T-helper 1 cell (primary cell): ENCODE measurements at regions not wholly inside any gene's neighbourhood (a gene's known extent, or its start where the extent isn't known, plus 50 kb on each side); places are given as distances from the start of the nearest gene placed in this dataset.

Experiments
- DNase-seq, 5 donors: peaks; one replicate each; pipeline ENCODE4 v3.0.0-alpha.2; 2012 to 2020

DNA sequence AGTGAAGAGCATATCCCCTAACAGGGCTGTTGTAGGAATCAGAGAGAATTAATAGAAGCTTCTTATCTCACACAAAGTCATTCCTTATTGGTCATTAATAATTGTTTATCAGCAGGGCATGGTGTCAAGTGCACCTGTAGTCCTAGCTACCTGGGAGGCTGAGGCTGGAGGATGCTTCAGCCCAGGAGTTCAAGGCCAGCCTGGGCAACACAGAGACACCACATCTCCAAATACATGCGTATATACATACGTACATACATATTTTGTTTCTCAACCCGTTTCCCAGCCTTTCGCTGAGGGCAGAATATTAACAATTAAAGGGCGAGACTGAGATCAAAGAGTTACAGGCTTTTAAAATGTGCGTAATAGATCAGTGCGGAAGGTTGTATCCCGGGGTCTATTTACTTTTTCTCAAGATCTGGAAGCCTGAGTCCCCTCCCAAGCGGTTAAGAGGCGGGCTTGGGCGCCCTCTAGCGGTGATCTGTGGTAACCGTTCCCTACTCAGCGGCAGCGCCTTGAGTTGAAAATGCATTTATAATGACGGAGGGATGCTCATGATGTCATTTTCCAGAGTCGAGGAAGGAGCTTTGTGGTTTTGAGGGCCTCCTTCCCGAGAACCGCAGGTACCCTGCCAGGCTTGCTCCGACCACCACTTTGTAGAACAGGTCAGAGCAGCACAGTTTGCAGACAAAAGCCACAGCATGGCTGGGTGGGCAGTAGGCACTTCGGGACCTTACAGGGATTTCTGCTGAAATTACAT lies 169.6 kb upstream of the GPR12 start:
- DNase-seq, result peak; percentile 39 to 57 (median 44)

DNA sequence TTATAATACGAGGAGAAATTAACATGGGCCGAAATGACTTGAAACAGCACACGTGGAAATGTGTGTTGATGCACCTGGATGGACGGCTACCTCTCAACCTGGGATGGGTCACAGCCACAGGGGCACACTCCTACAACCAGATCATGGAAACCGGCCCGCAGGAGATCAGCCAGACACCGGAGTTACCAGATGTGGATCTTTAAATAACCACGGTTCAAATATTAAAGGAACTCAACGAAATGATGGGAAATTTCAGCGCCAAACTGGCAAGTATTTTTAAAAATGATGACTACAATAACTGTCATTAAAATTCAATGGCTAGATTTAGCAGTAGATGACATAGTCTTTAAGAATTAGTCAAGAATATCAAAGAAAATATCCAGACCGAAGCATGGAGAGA lies 166.9 kb upstream of the GPR12 start:
- no peak for DNase-seq

DNA sequence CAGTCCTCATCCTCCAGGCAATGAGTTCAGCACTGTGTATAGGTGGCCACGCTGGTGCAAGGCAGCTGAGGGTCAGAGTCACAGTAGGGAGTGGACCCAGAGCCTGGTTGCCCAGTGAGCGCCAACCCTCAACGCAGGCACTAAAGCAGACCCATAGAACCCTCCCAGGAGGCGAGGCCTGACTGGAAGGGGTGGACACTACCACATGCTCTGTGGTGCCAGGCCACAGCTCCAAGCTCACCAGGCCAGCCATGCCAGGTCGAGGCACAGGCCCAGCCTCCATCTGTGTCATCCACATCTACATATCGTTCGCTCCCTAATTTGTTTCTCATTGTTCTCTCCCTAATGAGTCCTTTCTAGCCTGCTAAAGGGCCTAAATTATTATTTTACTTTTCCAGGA lies 165.8 kb upstream of the GPR12 start:
- DNase-seq, result no peak

DNA sequence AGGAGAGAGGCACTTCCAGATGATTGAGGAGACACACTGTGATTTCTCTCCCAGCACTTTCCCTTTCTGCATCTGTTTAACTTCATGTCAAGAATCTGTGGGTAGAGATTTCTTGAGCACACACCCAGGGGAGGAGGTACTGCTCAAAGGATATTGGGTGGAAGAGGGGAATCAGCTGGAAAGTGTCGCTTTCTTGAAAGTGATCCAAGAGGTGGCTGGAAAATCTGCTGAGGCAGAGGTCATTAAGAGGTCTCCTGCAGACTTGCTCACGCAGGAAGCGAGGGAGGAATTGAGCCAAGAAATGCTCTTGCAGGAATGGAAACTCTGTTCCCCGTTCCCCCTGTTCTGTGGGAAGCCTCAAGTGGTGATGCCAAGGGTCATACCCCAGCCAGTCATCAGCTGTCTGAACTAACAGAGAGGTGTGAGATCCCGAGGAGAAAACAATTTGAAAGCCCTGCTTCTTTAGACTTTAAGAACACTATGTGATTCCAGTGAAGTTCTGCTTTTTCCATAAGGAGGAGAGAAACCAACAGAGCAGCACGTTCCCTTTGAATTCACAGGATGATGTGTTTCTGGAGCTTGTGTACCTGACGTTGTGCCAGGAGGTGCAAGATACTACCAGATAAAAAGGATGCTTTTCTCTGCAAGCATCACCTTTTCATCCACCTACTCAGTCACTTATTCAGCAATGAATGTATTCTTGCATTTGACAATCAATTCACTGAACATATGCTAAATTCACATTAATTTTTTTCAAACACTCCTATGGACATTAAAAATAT lies 163.4 kb upstream of the GPR12 start:
- no peak for DNase-seq

DNA sequence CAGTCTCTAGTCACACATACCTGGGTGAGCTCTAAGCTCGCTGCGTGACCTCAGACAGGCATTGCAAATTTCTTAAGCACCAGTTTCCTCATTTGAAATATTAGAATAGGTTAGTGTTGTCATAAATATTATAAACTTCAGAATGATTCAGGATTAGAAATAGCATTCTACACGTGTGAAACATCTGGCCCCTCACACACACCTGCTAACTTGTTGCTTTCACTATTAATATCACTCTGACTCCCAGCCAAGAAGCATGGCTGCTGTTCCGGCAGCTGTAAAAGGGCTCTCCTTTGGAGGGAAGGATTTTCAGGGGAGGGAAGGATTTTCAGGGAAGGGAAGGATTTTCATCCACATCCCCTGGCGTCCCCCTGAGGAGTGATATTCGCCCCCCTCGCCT lies 161.3 kb upstream of the GPR12 start:
- DNase-seq, result no peak

DNA sequence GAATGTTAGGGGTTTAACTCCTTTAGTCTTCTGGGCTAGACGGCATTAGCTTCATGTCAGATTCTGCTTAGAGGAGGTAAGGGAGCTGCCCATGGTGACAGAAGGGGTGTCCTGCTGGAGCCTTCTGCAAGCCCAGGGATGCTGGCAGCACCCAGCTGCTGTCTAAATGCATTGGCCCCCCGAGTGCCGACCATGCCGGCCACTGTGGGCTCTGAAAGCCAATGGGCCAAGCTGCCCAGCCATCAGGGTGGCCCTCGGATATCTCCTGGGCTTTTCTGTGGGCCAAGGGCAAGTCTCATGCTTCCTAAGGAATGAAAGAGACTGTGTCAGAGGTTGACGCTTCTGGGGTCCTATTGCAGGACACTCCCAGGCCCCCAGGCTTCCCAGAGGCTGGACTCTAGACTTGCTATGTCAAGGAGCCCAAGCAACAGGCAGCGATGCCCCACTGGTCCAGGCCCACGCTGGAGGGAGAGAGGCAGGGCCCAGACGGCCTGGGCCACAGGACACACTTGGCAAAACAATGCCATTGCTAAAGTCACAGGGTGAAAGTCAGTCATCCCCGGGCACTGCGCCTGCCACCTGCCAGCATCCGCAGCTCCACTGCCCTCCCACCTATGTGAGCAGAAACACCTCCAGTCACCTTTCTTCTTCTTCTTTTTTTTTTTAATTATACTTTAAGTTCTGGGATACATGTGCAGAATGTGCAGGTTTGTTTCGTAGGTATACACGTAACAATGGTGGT lies 160.2 kb upstream of the GPR12 start:
- DNase-seq, result no peak

DNA sequence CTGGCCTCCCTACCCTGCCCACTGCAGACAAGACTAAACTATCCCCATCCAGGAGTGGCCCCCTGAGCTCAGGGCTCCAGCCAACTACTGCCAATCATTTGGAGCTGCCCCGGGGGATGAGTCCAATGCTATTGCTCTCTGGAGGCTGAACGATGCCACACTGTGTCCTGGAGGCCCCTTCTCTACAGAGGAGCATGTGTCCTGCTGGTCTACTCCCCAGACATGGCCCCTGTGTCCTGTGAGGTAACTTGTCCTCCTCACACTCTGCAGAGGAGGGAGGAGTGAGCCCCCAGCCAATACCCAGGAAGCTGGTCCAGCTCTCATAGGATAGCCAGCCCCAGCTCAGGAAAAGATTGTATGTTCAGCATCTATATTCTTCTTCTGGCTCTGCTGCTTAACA lies 159.1 kb upstream of the GPR12 start:
- DNase-seq, result no peak

DNA sequence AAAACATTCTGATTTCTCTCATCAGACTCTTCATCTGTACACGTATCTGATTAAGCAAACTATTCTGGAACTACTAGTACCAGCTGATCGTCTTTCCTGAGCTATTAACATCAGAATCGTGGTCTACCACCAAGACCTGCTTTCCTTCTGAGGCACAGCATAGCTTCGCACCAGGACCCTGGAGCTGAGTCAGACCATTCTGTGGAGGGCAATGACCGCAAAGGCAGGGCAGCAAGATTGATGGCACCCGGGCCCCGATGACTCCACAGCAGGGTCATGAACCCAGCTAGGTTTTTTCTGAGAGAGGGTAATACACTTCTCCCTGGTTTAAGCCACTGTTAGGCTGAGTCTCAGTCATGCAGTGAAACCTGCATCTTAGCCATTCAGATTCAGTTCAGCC lies 158.7 kb upstream of the GPR12 start:
- no peak for DNase-seq

DNA sequence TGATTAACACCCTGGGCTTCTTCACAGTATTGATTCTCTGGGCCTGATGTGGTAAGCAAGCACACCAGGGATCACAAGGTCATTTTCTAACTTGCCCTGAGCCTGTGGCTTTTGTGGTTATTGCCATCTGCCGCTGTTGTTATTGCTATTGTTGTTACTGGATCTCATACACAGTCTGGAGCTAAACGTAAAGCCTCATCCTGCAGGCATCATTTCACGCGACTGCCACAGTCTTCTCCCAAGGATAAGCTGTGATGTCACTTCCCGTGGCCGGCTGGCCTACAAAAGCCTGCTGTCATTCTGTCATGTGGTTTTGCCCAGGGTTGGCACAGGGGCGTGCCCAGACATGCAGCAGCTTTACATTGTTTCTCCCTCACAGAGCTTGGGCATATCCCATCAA lies 154.0 kb upstream of the GPR12 start:
- DNase-seq, result peak in 1 of 5 donors; percentile 23

DNA sequence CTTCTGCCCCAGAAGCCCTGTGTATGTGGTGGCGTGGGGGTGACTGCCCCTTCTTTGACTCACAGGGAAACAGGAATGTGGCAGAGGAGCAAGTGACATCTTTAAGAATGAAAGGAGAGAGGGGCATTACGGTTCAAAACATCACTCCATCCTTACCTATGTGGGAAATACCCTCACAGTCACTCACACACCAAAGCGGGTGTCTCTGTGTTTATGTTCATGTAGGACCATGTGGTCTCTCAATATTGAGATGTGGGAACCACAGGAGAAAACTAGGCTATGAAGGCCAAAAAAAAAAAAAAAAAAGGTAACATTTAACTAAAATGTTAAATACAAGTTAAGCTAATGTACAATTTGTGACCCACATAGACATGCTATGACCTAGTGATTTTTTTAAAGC lies 153.6 kb upstream of the GPR12 start:
- DNase-seq, result no peak

DNA sequence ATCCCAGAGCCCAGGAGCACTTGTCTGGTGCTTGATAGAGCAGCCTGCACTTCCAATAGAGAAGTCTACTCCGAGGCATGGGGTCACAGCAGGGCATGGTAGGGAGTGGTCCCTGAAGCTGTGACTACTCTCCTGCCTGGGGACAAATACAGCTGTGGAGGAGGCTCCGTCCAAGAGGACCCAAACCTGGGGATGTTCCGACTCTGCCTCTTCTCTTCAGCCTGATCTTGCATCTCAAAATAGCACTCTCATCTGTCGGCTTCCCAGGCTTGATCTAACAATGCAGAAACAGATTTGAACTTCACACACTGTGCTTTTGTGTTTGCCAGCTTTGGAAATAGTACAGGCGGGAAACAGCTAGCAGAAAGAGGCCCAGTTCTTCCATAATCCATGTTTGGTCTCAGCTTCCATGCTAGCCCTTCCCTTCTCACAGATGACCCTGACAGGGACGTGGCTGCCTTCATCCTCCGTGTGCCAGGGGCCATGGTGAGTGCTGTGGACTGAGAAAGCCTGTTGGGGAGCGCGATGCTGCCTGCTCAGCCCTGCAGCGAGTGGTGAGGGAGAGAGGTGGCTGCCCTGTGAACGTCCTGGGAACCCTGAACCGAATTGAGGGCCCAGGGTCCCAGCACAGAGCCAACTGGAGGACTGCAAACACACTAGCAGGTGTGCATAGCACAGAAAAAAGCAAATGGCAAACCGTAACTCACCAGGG lies 150.3 kb upstream of the GPR12 start:
- DNase-seq, result no peak

DNA sequence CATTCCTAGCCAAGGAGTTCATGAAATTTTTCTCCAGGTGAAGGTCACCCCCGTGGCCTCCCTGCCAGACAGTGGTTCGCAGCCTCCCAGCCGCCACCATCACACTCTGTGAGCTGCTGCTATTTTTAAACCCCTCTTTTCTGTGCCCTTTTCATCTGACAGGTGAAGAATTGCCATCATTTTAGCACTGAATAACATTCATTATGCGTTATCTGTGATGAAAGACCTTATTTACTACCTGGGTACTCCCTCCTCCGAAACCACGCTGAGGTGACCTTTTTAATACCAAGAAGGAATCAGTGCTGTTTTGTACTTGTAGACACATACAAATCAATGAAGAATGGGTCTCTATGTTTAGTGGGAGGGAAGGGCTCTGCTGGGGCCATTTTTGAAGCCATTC lies 148.9 kb upstream of the GPR12 start:
- no peak for DNase-seq

DNA sequence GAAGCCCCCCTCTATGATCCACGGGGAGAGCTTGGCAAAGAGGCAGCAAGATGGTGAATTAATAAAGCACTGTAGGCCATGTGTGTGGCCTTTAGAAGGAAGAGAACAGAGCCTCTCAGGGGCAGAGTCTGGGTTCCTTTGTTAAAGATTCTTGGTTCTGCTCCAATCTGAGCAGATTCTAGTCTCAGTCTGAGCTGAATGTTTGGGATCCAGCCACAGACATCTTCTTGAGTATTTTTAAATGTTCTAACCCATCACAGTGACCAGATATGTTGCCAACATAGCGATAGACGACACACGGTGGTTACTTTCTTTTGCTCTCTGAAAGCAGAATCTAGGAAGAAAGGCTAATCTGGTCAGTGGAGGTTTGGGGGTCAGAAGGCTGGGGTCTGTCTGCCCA lies 147.5 kb upstream of the GPR12 start:
- no peak for DNase-seq

DNA sequence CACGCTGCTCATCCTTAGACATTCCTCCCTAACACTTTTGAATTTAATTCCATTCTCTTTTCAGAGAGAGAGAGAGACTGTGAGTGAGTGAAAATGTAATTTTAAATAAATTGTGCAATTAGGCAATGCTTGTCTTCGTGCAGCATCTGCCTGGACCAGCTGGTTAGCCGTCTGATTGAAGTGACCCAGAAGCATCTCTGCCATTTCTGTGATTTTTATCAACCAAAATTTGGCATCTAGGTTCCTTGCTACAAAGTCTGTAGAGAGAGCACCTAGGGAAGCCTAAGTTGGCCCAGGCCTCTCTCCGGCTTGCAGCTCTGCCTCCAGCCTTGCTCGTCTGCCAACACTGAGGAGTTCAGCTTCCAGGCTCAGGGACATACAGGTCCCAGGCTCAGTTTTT lies 138.6 kb upstream of the GPR12 start:
- DNase-seq, result no peak

DNA sequence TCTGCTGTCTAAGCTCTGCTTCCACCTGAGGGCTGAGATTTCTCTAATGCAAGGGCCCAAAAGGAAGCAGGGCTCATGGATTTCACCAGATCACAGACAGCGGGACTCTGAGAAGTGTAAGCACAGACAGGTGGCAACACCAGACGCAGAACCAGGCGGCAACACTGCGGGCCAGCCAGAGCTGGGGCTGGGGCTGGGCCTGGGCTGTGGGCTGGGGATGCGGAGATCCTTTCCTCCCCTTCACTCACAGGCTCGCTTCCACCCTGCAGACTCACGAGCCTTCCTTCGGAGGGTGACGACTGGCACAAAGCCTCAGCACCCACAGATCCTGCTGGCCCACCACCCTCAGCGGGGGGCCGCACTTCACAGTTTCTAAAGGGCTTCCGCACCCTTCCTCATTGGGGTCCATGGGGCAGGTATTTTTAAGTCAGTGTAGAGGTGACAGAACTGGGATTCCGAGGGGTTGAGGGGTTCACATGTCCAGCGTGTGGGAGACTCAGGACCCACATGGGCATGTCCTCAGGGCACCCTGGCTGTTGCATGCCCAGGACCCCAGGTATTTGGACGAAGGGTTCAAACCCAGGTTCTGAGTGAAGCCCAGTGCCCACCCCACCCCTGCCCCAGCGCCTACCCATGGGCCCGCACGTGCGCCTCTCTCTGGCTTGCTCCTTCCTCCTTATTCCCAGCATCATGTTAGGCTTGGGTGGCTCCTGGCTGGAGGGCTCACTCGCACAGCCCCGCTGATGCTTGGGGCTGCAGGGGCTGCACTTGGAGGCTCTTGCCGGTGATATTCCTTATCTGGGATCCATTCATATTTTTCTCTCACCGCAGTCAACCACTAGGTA lies 137.3 kb upstream of the GPR12 start:
- DNase-seq, result no peak

DNA sequence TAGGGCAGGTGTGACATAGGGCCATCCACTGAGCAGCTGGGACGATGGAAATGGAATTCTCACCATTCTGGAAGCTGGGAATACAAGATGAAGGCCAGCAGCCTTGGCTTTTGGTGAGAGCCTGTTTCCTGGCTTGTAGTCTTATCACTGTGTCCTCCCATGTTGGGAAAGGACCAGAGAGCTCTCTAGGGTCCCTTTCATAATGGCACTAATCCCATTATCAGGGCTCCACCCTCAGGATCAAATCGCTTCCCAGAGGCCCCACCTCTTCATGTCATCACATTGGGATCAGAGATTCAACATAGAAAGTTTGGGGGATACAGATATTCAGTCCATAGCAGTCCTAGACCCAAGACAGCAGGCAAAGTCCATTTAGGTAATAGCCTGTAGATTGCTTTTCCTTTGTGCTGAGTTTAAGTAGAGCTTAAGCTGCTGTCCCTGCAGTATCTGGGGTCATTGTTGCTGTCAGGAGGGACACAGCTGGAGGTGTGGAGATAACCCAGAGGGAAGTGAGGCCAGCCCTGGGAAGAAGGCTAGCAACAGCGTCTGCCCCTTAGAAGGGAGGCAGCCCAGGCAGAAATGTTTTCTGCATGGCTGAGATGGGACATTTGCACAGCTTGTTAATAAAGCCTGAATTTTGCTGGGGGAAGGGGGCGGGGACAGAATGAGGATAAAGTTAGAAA lies 136.5 kb upstream of the GPR12 start:
- no peak for DNase-seq

DNA sequence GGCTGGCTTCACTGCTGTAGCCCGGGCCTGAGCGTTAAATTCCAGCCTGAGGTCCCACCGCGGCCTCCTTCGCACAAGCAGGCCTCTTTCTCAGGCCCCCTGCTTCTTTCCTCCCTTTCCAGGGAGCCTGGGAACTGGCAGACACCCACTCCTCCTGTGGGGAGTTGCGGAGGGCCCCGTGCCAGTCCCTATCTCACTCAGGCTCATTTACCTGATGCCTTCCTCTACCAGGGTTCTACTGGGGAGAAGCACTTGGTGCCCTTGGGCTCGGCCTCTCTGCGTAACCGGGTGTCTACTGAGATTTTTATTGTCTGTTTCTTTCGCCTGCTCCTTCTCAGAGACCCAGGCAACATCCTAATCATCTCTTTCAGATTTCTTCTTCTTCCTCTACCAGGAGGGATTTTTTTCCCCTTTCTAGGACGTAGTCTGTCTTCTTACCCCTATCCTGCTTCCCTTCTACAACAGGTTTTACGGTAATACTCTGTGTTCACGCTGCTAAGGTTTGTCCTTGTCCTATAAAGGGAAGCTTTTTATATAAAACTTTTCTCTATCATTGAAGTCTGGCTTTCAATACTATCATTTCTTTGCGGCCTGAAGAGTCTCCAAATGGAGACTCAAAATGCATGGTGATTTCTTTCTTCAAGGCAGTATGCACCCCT lies 135.4 kb upstream of the GPR12 start:
- no peak for DNase-seq

DNA sequence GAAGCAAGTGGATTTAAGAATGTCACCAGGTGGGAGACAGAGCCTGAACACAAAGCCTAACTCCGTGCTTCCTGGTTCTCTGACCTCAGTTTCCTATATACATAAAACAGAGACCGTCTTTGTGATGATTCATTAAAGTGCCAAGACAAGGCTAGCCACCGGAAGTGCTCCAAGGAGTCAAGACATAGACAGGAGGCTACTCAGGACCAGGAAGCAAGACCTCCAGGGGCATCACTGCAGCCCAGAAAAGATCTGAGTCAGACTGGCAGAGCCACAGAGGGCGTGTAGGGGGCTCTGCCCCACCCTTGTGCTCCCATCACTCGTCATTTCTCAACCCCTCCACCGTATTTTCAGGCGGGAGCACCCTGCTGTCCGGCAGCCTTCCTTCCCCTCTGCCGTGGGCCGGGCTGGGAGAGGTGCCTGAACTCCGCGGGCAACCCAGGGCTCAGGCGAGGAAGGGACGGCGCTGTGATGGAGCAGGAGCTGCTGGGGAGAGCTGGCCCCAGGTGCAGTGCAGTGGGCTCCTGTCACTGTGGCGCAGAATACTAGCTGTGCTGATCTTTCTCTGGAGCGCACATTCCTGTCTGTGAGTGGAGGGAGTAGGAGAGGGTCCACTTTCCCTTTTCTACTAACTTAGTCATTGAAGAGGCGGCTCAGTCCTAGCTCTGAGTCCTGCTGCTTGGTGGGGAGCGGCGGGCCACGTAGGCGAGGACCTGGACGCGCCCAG lies 134.7 kb upstream of the GPR12 start:
- no peak for DNase-seq

DNA sequence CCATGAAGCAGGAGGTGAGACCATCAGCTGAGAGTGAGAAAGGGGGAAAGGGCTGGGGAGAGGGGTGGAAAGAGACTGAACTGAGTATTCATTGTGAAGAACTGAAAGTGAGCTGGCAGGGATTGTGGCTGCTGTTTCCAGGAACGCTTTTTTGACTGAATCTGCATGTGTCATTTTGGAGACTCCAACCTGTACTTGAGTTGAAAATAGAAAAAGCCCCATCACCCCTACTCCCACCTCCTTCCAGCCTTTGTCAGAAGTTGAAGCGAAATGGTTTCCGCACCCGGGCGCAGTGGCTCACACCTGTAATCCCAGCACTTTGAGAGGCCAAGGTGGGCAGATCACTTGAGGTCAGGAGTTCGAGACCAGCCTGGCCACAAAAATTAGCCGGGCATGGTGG lies 128.0 kb upstream of the GPR12 start:
- no peak for DNase-seq

DNA sequence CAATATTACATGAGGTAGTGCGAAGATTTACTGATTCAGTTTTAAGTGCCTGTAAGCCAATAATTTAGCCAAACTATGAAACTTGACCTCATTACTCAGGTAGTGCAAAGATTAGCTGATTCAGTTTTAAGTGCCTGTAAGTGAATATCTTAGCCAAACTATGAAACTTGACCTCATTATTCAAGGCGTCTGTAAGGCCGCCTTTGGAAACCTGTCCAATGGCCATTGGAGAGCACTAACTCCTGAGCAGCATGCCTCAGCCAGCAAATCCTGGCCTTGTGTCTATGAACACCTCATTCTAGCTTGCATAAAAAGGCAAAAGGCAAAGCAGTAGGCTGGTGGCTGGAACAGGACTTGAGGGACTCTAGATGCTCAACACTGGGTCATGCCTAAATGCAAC lies 127.0 kb upstream of the GPR12 start:
- no peak for DNase-seq
